Tibial nerve (tissue), 3 donors: ENCODE measurements at regions not wholly inside any gene's neighbourhood (a gene's known extent, or its start where the extent isn't known, plus 50 kb on each side); places are given as distances from the start of the nearest gene placed in this dataset.

Source experiments
- POLR2A ChIP-seq, 2 donors: fragments of 450-650 bp; IDR thresholded peaks; one replicate each; pipeline ENCODE4 v1.6.1; 2017; ENCODE audit warnings: antibody characterized with exemption in 2 of 2, mild to moderate bottlenecking in 2 of 2, moderate library complexity in 2 of 2
- TF ChIP-seq, protein P1 (sequence below), 5 experiments: fragments of 200-600 bp in 3 of 5; fragments of 450-650 bp in 2 of 5; sonication (generic) in 3 of 5; IDR thresholded peaks; one replicate each; pipeline ENCODE4 v1.5.1; 2016 to 2019; ENCODE audit warnings: antibody characterized with exemption in 5 of 5, mild to moderate bottlenecking in 3 of 5, moderate library complexity in 2 of 5

- TF ChIP-seq, protein P1, sequence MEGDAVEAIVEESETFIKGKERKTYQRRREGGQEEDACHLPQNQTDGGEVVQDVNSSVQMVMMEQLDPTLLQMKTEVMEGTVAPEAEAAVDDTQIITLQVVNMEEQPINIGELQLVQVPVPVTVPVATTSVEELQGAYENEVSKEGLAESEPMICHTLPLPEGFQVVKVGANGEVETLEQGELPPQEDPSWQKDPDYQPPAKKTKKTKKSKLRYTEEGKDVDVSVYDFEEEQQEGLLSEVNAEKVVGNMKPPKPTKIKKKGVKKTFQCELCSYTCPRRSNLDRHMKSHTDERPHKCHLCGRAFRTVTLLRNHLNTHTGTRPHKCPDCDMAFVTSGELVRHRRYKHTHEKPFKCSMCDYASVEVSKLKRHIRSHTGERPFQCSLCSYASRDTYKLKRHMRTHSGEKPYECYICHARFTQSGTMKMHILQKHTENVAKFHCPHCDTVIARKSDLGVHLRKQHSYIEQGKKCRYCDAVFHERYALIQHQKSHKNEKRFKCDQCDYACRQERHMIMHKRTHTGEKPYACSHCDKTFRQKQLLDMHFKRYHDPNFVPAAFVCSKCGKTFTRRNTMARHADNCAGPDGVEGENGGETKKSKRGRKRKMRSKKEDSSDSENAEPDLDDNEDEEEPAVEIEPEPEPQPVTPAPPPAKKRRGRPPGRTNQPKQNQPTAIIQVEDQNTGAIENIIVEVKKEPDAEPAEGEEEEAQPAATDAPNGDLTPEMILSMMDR (IDR thresholded peaks at IDR 0.05) = no peak
- no peak for TF ChIP-seq POLR2A (IDR thresholded peaks at IDR 0.05)
Measured at GRCh38 chr18:1848716-1849115, 722.6 kb downstream of the METTL4 start.
